C4-2B (cell line): ENCODE measurements at regions not wholly inside any gene's neighbourhood (a gene's known extent, or its start where the extent isn't known, plus 50 kb on each side); places are given as distances from the start of the nearest gene placed in this dataset.
"Not testable (repeated sequence)": the region's sequence is repeated elsewhere in the genome, so short reads cannot be mapped to it uniquely, and the experiment has no call there.

Experiments
- H3K27ac ChIP-seq: fragments of 450-650 bp; 2 replicates; pipeline ENCODE4 v1.5.1; 2017
- CTCF ChIP-seq: fragments of 450-650 bp; conservative IDR thresholded peaks from 2 replicates; pipeline ENCODE4 v1.5.1; 2017; ENCODE audit warnings: mild to moderate bottlenecking
- ZFX ChIP-seq: fragments of 450-650 bp; IDR thresholded peaks from 2 replicates; pipeline ENCODE4 v1.6.1; 2017

GRCh38 chr22:48819232-48819631 is 1008.4 kb downstream of the BRD1 start:
- H3K27ac ChIP-seq: no peak overlapping the region
- TF ChIP-seq CTCF (no peak), ZFX (no peak)

- H3K27ac ChIP-seq: not testable (repeated sequence)
These were observed 1010.2 kb downstream of the BRD1 start for GRCh38 chr22:48817491-48817890.

GRCh38 chr22:48811885-48812284 is 1015.8 kb downstream of the BRD1 start:
- H3K27ac ChIP-seq: no peak overlapping the region
- TF ChIP-seq ZFX (no peak), CTCF (no peak)

- no peak overlapping the region for H3K27ac ChIP-seq
- TF ChIP-seq ZFX (no peak), CTCF (no peak)
These were observed 1019.4 kb downstream of the BRD1 start for GRCh38 chr22:48808038-48808960.

- no peak overlapping the region for H3K27ac ChIP-seq
- TF ChIP-seq ZFX (no peak), CTCF (no peak)
These were observed 1020.5 kb downstream of the BRD1 start for GRCh38 chr22:48807155-48807554.

- TF ChIP-seq ZFX: no peak
- no peak for TF ChIP-seq CTCF
These were observed 1021.4 kb downstream of the BRD1 start for GRCh38 chr22:48806227-48806781.

GRCh38 chr22:48805516-48805915 is 1022.2 kb downstream of the BRD1 start:
- TF ChIP-seq CTCF (no peak), ZFX (no peak)
- no peak overlapping the region for H3K27ac ChIP-seq

More at GRCh38 chr22:48806227-48806781, 1021.4 kb downstream of the BRD1 start:
- H3K27ac ChIP-seq: no peak overlapping the region
